ENCODE measurements at regions not wholly inside any gene's neighbourhood (a gene's known extent, or its start where the extent isn't known, plus 50 kb on each side); places are given as distances from the start of the nearest gene placed in this dataset.
A peak's percentile ranks its signal among the peaks of the same experiment; 100 is the strongest.

- Histone ChIP-seq H3K4me1 (no peaks in the 10 kb centered on the region), H3K9me3 (no peaks in the 10 kb centered on the region), H3K27ac (no peak overlapping the region), H3K36me3 (no peaks in the 10 kb centered on the region), H3K4me3 (no peak overlapping the region), H3K27me3 (no peaks in the 10 kb centered on the region)
- no peak for ATAC-seq
- intact Hi-C loops (cut with DNase I; ENCODE audit: low total_unique reads) = no loop called here
- DNase-seq = no peak
- no peak for TF ChIP-seq CTCF (IDR thresholded peaks at IDR 0.05 in 4 of 5, conservative IDR thresholded peaks at IDR 0.05 in 1 of 5)
- no peak for TF ChIP-seq POLR2A (IDR thresholded peaks at IDR 0.05)
- in situ Hi-C loops (cut with MboI; ENCODE audit: low sequenced_read_pairs in 4 of 4) = no loop called here
These were observed 89.3 kb upstream of the DHRS4 start for GRCh38 chr14:23864259-23864658.

GRCh38 chr14:23864861-23865260, 88.7 kb upstream of the DHRS4 start:
- intact Hi-C loops (cut with DNase I; ENCODE audit: low total_unique reads) (no loop called here), in situ Hi-C loops (cut with MboI; ENCODE audit: low sequenced_read_pairs in 4 of 4) (no loop called here)
- no peaks in the 10 kb centered on the region for H3K9me3 ChIP-seq
- ATAC-seq (peak; percentile 42 to 81), DNase-seq (peak in 1 of 2 donors; percentile 17)
- H3K27ac ChIP-seq = no peak overlapping the region
- H3K27me3 ChIP-seq = no peaks in the 10 kb centered on the region
- H3K4me1 ChIP-seq = no peaks in the 10 kb centered on the region
- no peak overlapping the region for H3K4me3 ChIP-seq
- H3K36me3 ChIP-seq = no peaks in the 10 kb centered on the region
- no peak for TF ChIP-seq CTCF (IDR thresholded peaks at IDR 0.05 in 4 of 5, conservative IDR thresholded peaks at IDR 0.05 in 1 of 5)
- no peak for TF ChIP-seq POLR2A (IDR thresholded peaks at IDR 0.05)

GRCh38 chr14:23865502-23865901, 88.1 kb upstream of the DHRS4 start:
- no peak for ATAC-seq
- no peak overlapping the region for H3K27ac ChIP-seq
- no peak for TF ChIP-seq POLR2A (IDR thresholded peaks at IDR 0.05)
- no peak for TF ChIP-seq CTCF (IDR thresholded peaks at IDR 0.05 in 4 of 5, conservative IDR thresholded peaks at IDR 0.05 in 1 of 5)

GRCh38 chr14:23866269-23866668, 87.3 kb upstream of the DHRS4 start:
- Histone ChIP-seq H3K9me3 (no peaks in the 10 kb centered on the region), H3K27ac (no peak overlapping the region), H3K27me3 (no peaks in the 10 kb centered on the region), H3K4me1 (no peaks in the 10 kb centered on the region), H3K4me3 (no peak overlapping the region), H3K36me3 (no peaks in the 10 kb centered on the region)
- in situ Hi-C loops (cut with MboI; ENCODE audit: low sequenced_read_pairs in 4 of 4) = no loop called here
- intact Hi-C loops (cut with DNase I; ENCODE audit: low total_unique reads) = no loop called here
- no peak for ATAC-seq
- no peak for DNase-seq
- TF ChIP-seq POLR2A (IDR thresholded peaks at IDR 0.05) (no peak), CTCF (IDR thresholded peaks at IDR 0.05 in 4 of 5, conservative IDR thresholded peaks at IDR 0.05 in 1 of 5) (no peak)

More at GRCh38 chr14:23865502-23865901, 88.1 kb upstream of the DHRS4 start:
- in situ Hi-C loops (cut with MboI; ENCODE audit: low sequenced_read_pairs in 4 of 4) (no loop called here), intact Hi-C loops (cut with DNase I; ENCODE audit: low total_unique reads) (no loop called here)
- Histone ChIP-seq H3K36me3 (no peaks in the 10 kb centered on the region), H3K9me3 (no peaks in the 10 kb centered on the region), H3K4me1 (no peaks in the 10 kb centered on the region), H3K27me3 (no peaks in the 10 kb centered on the region), H3K4me3 (no peak overlapping the region)
- no peak for DNase-seq

- TF ChIP-seq POLR2A (IDR thresholded peaks at IDR 0.05) (no peak), CTCF (IDR thresholded peaks at IDR 0.05 in 4 of 5, conservative IDR thresholded peaks at IDR 0.05 in 1 of 5) (no peak)
- H3K4me3 ChIP-seq = no peak overlapping the region
- H3K36me3 ChIP-seq = no peaks in the 10 kb centered on the region
- in situ Hi-C loops (cut with MboI; ENCODE audit: low sequenced_read_pairs in 4 of 4) = no loop called here
- DNase-seq = no peak
- H3K4me1 ChIP-seq = no peaks in the 10 kb centered on the region
- no peaks in the 10 kb centered on the region for H3K9me3 ChIP-seq
- intact Hi-C loops (cut with DNase I; ENCODE audit: low total_unique reads) = no loop called here
- H3K27ac ChIP-seq = no peak overlapping the region
- no peak for ATAC-seq
- no peaks in the 10 kb centered on the region for H3K27me3 ChIP-seq
These were observed 84.4 kb upstream of the DHRS4 start for GRCh38 chr14:23869078-23869719.
